Lower leg skin (tissue), 4 donors: ENCODE measurements at regions not wholly inside any gene's neighbourhood (a gene's known extent, or its start where the extent isn't known, plus 50 kb on each side); places are given as distances from the start of the nearest gene placed in this dataset.

Source experiments
- DNase-seq, 2 donors: peaks; one replicate each; pipeline ENCODE4 v3.0.0-alpha.2; 2019; ENCODE audit warnings: low spot score in 2 of 2
- H3K4me3 ChIP-seq: fragments of 200-600 bp; sonication (generic); 2 replicates; pipeline ENCODE4 v1.5.1; 2017; ENCODE audit warnings: mild to moderate bottlenecking, low read depth; ENCODE audit not compliant: poor library complexity, severe bottlenecking
- POLR2A ChIP-seq, 2 donors: fragments of 450-650 bp; IDR thresholded peaks; one replicate each; pipeline ENCODE4 v1.6.1; 2016 to 2017; ENCODE audit warnings: antibody characterized with exemption in 2 of 2, mild to moderate bottlenecking in 1 of 2, moderate library complexity in 1 of 2
- WGBS, 2 donors: methylation state at CpG; one replicate each; pipeline ENCODE4 v1.1.5; 2018; 5-methylcytosine and 5-hydroxymethylcytosine counted together
- intact Hi-C: fragments of 100-400 bp; cut with DNase I; formaldehyde crosslinking; loops from one replicate; pipeline ENCODE4 v1.15.0; 2023; ENCODE audit warnings: low total_unique reads
- TF ChIP-seq, protein P1 (sequence below), 3 donors: fragments of 450-650 bp; IDR thresholded peaks; one replicate each; pipeline ENCODE4 v1.5.1; 2016; ENCODE audit warnings: antibody characterized with exemption in 3 of 3, mild to moderate bottlenecking in 3 of 3, moderate library complexity in 2 of 3

DNA sequence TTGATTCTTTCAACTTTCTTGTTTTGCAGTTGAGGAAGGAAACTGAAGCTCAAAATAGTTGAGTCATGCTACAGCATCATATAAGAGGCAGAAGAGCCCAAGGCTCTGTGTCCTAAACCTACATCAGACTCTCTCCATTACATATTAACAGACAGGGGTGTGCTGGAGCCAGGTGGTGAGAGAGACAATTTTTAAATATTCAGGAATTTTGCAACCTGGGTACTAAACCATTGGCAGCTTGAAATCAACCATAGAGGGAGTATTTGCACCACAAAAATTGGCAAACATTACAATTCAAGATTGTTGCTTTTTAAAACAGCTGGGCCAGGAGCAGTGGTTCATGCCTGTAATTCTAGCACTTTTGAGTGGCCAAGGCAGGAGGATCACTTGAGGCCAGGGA is 65.8 kb upstream of the SOX4 start:
- intact Hi-C loops: no loop called here
- no peak for DNase-seq
- no peak overlapping the region for H3K4me3 ChIP-seq
- TF ChIP-seq, protein P1, sequence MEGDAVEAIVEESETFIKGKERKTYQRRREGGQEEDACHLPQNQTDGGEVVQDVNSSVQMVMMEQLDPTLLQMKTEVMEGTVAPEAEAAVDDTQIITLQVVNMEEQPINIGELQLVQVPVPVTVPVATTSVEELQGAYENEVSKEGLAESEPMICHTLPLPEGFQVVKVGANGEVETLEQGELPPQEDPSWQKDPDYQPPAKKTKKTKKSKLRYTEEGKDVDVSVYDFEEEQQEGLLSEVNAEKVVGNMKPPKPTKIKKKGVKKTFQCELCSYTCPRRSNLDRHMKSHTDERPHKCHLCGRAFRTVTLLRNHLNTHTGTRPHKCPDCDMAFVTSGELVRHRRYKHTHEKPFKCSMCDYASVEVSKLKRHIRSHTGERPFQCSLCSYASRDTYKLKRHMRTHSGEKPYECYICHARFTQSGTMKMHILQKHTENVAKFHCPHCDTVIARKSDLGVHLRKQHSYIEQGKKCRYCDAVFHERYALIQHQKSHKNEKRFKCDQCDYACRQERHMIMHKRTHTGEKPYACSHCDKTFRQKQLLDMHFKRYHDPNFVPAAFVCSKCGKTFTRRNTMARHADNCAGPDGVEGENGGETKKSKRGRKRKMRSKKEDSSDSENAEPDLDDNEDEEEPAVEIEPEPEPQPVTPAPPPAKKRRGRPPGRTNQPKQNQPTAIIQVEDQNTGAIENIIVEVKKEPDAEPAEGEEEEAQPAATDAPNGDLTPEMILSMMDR (IDR thresholded peaks at IDR 0.05): no peak
- TF ChIP-seq POLR2A (IDR thresholded peaks at IDR 0.05): no peak

DNA sequence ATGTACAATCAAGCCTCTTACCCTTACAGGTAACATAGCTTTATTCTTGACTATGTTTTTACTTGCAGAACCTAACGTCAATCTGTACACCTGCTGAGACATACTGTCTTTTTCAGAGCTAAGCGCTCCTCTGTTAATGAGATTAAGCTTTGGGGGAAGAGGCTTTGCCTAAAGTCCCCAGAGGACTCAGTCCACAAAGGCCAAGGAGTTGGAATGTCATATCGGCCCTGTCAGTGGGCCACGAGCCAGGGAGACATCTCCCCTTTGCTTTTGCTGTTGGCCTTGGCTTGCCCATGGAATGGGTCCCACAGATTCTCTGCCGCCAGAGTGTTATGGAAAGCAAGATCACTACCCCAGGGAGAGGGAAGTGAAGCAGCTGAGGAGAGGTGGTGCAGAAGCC is 64.1 kb upstream of the SOX4 start:
- no peak overlapping the region for H3K4me3 ChIP-seq
- 72 to 92% methylated on average over 5 of the region's 5 CpGs for WGBS, 2 donors
- intact Hi-C loops: no loop called here
- no peak for DNase-seq
- TF ChIP-seq, protein P1 (IDR thresholded peaks at IDR 0.05): no peak
- TF ChIP-seq POLR2A (IDR thresholded peaks at IDR 0.05): no peak

DNA sequence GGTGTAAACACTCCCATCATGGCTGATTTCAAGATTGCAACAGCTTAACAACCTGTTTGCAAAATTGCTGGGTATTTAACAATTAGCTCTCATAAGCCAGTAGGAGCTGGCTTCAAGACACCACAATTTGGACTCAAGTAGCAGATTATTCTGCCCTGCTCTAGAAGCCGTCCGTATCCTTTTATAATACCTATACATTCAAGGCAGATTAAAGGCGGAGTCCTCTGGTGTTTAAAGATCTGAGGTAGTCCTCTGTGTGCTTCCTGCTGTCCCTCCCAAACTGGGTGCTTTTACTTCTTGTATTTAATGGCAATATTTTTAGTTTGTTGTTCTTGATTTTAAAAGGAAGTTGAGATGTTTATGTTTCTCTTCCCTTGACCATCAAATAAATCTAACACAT is 62.2 kb upstream of the SOX4 start:
- TF ChIP-seq, protein P1 (IDR thresholded peaks at IDR 0.05): no peak
- 77 to 92% methylated on average over 3 of the region's 3 CpGs for WGBS, 2 donors
- intact Hi-C loops: no loop called here

DNA sequence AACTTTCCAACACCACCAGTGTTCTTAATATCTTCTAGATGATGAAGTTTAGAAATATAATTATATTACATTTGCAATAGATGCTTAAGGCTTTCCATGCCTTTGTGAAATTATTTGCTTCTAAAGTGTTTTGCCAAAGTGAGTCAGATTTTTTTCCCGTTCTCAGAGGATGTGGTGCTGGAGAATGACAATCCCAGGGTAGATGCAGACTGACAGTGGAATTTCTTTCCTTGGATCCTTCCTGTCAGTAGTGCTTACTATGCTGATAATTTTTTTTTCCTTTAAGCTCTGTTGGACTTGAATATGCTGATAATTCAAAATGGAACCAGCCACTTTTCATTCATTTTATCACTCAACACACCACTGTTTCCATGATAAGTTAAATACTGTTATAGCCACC is 59.9 kb upstream of the SOX4 start:
- WGBS, 2 donors: 42 to 61% methylated on average over 1 of the region's 1 CpG

More for the DNA sequence above, 62.2 kb upstream of the SOX4 start:
- H3K4me3 ChIP-seq: no peak overlapping the region
- DNase-seq: no peak

DNA sequence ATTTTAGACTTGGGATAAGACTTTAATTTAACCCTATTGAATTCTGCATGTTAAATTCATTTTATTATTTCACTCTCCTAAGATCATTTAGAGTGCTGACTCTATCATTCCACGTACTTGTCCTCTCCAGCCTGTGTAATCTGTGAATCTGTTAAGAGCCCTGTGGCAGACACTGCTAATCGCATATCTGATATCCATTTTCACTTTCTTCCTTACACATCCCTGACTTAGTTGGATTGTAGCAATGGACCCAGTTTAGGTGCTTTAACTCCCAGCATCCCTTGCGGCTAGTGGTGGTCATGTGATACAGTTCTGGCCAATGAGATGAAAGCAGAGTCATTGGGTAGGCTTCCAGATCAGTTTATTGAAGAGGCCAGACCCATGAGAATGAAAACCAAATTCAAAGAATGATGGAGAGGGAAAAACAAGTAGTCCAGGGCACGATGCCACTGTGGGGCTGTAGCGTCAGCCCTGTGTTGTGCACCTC is 57.2 kb upstream of the SOX4 start:
- no peak for DNase-seq
- WGBS, 2 donors: 93 to 95% methylated on average over 5 of the region's 5 CpGs
- TF ChIP-seq, protein P1 (IDR thresholded peaks at IDR 0.05): no peak
- TF ChIP-seq POLR2A (IDR thresholded peaks at IDR 0.05): no peak
- intact Hi-C loops: no loop called here
- no peak overlapping the region for H3K4me3 ChIP-seq

More for the DNA sequence above, 59.9 kb upstream of the SOX4 start:
- intact Hi-C loops: no loop called here
- TF ChIP-seq, protein P1 (IDR thresholded peaks at IDR 0.05): no peak
- no peak for TF ChIP-seq POLR2A (IDR thresholded peaks at IDR 0.05)
- H3K4me3 ChIP-seq: no peak overlapping the region
- DNase-seq: no peak

DNA sequence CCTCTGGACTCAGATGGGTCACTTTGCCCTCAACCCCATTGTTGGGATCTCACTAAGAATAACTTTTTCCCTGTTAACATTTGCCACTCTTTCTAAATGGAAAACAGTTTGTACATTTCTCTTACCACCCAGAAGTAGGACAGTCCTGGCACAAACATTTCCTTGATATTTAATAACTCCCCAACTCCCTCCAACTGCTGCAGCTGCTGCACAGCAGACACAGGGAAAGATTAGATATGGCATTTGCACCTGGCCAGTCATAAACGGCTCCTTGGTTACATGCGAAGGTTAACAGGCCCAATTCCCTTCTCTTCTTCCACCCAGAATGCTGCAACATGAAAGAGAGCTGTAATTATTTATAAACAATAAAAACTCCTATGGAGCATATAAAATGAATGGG is 55.9 kb upstream of the SOX4 start:
- DNase-seq: no peak
- 76% methylated on average over 2 of the region's 2 CpGs for WGBS, 2 donors
- intact Hi-C loops: no loop called here
- TF ChIP-seq, protein P1 (IDR thresholded peaks at IDR 0.05): no peak
- TF ChIP-seq POLR2A (IDR thresholded peaks at IDR 0.05): no peak
- no peak overlapping the region for H3K4me3 ChIP-seq
